ENCODE measurements at regions not wholly inside any gene's neighbourhood (a gene's known extent, or its start where the extent isn't known, plus 50 kb on each side); places are given as distances from the start of the nearest gene placed in this dataset.

GRCh38 chr13:70330697-70331361, 222.6 kb upstream of the KLHL1 start:
- H3K4me3 Mint-ChIP-seq: no peak overlapping the region
- H3K27ac Mint-ChIP-seq: no peak overlapping the region
- no peaks in the 10 kb centered on the region for H3K4me1 Mint-ChIP-seq
- DNase-seq: no peak
- CTCF ChIA-PET: no interaction called here
- POLR2A ChIA-PET: no interaction called here
- H3K36me3 Mint-ChIP-seq (ENCODE audit: low read depth): no peaks in the 10 kb centered on the region
- H3K27me3 Mint-ChIP-seq: no peaks in the 10 kb centered on the region
- no peaks in the 10 kb centered on the region for H3K9me3 Mint-ChIP-seq

- Mint-ChIP-seq H3K36me3 (ENCODE audit: low read depth) (no peaks in the 10 kb centered on the region), H3K9me3 (no peaks in the 10 kb centered on the region), H3K27me3 (no peaks in the 10 kb centered on the region), H3K4me1 (no peaks in the 10 kb centered on the region), H3K27ac (no peak overlapping the region), H3K4me3 (no peak overlapping the region)
- ChIA-PET CTCF (no interaction called here), POLR2A (no interaction called here)
- no peak for DNase-seq
Observed at GRCh38 chr13:70324519-70324918, 216.3 kb upstream of the KLHL1 start.

- no peak overlapping the region for H3K27ac Mint-ChIP-seq
- H3K36me3 Mint-ChIP-seq (ENCODE audit: low read depth): no peaks in the 10 kb centered on the region
- no peak overlapping the region for H3K4me3 Mint-ChIP-seq
- no peaks in the 10 kb centered on the region for H3K4me1 Mint-ChIP-seq
- no peaks in the 10 kb centered on the region for H3K27me3 Mint-ChIP-seq
- POLR2A ChIA-PET: no interaction called here
- CTCF ChIA-PET: no interaction called here
- no peak for DNase-seq
- H3K9me3 Mint-ChIP-seq: no peaks in the 10 kb centered on the region
Observed at GRCh38 chr13:70311191-70311590, 202.9 kb upstream of the KLHL1 start.

GRCh38 chr13:70310396-70311119, 202.3 kb upstream of the KLHL1 start:
- H3K9me3 Mint-ChIP-seq: no peaks in the 10 kb centered on the region
- ChIA-PET CTCF (no interaction called here), POLR2A (no interaction called here)
- H3K36me3 Mint-ChIP-seq (ENCODE audit: low read depth): no peaks in the 10 kb centered on the region
- no peaks in the 10 kb centered on the region for H3K4me1 Mint-ChIP-seq
- no peaks in the 10 kb centered on the region for H3K27me3 Mint-ChIP-seq
- no peak for DNase-seq
- H3K4me3 Mint-ChIP-seq: no peak overlapping the region
- no peak overlapping the region for H3K27ac Mint-ChIP-seq

GRCh38 chr13:70297189-70297616, 189.0 kb upstream of the KLHL1 start:
- ChIA-PET POLR2A (no interaction called here), CTCF (no interaction called here)
- no peak overlapping the region for H3K4me3 Mint-ChIP-seq
- H3K9me3 Mint-ChIP-seq: peaks cover 17% of the 10 kb centered on the region
- H3K4me1 Mint-ChIP-seq: no peaks in the 10 kb centered on the region
- no peaks in the 10 kb centered on the region for H3K36me3 Mint-ChIP-seq (ENCODE audit: low read depth)
- DNase-seq: no peak
- H3K27me3 Mint-ChIP-seq: no peaks in the 10 kb centered on the region
- H3K27ac Mint-ChIP-seq: no peak overlapping the region

- ChIA-PET POLR2A (no interaction called here), CTCF (no interaction called here)
- no peaks in the 10 kb centered on the region for H3K4me1 Mint-ChIP-seq
Observed at GRCh38 chr13:70284371-70284770, 176.1 kb upstream of the KLHL1 start.

GRCh38 chr13:70275841-70276240, 167.6 kb upstream of the KLHL1 start:
- Mint-ChIP-seq H3K36me3 (ENCODE audit: low read depth) (no peaks in the 10 kb centered on the region), H3K9me3 (peaks cover 1% of the 10 kb centered on the region), H3K4me3 (no peak overlapping the region), H3K27ac (no peak overlapping the region), H3K4me1 (no peaks in the 10 kb centered on the region), H3K27me3 (no peaks in the 10 kb centered on the region)
- no peak for DNase-seq
- ChIA-PET CTCF (no interaction called here), POLR2A (no interaction called here)

More at GRCh38 chr13:70284371-70284770, 176.1 kb upstream of the KLHL1 start:
- Mint-ChIP-seq H3K4me3 (no peak overlapping the region), H3K27me3 (no peaks in the 10 kb centered on the region), H3K9me3 (peaks cover 5% of the 10 kb centered on the region), H3K27ac (no peak overlapping the region), H3K36me3 (ENCODE audit: low read depth) (no peaks in the 10 kb centered on the region)
- no peak for DNase-seq

GRCh38 chr13:70255406-70255991, 147.2 kb upstream of the KLHL1 start:
- no peaks in the 10 kb centered on the region for H3K4me1 Mint-ChIP-seq
- peaks cover 6% of the 10 kb centered on the region for H3K9me3 Mint-ChIP-seq
- H3K4me3 Mint-ChIP-seq: no peak overlapping the region
- ChIA-PET CTCF (no interaction called here), POLR2A (no interaction called here)
- no peaks in the 10 kb centered on the region for H3K27me3 Mint-ChIP-seq
- no peak for DNase-seq
- no peak overlapping the region for H3K27ac Mint-ChIP-seq
- H3K36me3 Mint-ChIP-seq (ENCODE audit: low read depth): no peaks in the 10 kb centered on the region

- Mint-ChIP-seq H3K4me3 (no peak overlapping the region), H3K9me3 (peaks cover 10% of the 10 kb centered on the region), H3K27ac (no peak overlapping the region), H3K36me3 (ENCODE audit: low read depth) (no peaks in the 10 kb centered on the region), H3K27me3 (no peaks in the 10 kb centered on the region), H3K4me1 (no peaks in the 10 kb centered on the region)
- ChIA-PET CTCF (no interaction called here), POLR2A (no interaction called here)
- no peak for DNase-seq
Observed at GRCh38 chr13:70253834-70254233, 145.6 kb upstream of the KLHL1 start.

- H3K36me3 Mint-ChIP-seq (ENCODE audit: low read depth): no peaks in the 10 kb centered on the region
- POLR2A ChIA-PET: no interaction called here
- H3K4me3 Mint-ChIP-seq: no peak overlapping the region
- CTCF ChIA-PET: no interaction called here
- no peak for DNase-seq
- H3K9me3 Mint-ChIP-seq: peaks cover 11% of the 10 kb centered on the region
- no peak overlapping the region for H3K27ac Mint-ChIP-seq
- no peaks in the 10 kb centered on the region for H3K4me1 Mint-ChIP-seq
- no peaks in the 10 kb centered on the region for H3K27me3 Mint-ChIP-seq
Observed at GRCh38 chr13:70253411-70253810, 145.2 kb upstream of the KLHL1 start.

- no peaks in the 10 kb centered on the region for H3K27me3 Mint-ChIP-seq
- DNase-seq: no peak
- H3K27ac Mint-ChIP-seq: no peak overlapping the region
- no peak overlapping the region for H3K4me3 Mint-ChIP-seq
- H3K9me3 Mint-ChIP-seq: peaks cover 10% of the 10 kb centered on the region
- H3K36me3 Mint-ChIP-seq (ENCODE audit: low read depth): no peaks in the 10 kb centered on the region
- H3K4me1 Mint-ChIP-seq: no peaks in the 10 kb centered on the region
- ChIA-PET CTCF (interaction anchor here (0.7 kb wide), 1 partner anchor 11 kb away, joined by 3 read pairs; no protein-coding TSS in a partner anchor), POLR2A (no interaction called here)
Observed at GRCh38 chr13:70249332-70250064, 141.2 kb upstream of the KLHL1 start.

- no peaks in the 10 kb centered on the region for H3K4me1 Mint-ChIP-seq
- H3K4me3 Mint-ChIP-seq: no peak overlapping the region
- ChIA-PET CTCF (no interaction called here), POLR2A (no interaction called here)
- no peaks in the 10 kb centered on the region for H3K36me3 Mint-ChIP-seq (ENCODE audit: low read depth)
- DNase-seq: no peak
- no peak overlapping the region for H3K27ac Mint-ChIP-seq
- H3K9me3 Mint-ChIP-seq: peaks cover 2% of the 10 kb centered on the region
- no peaks in the 10 kb centered on the region for H3K27me3 Mint-ChIP-seq
Observed at GRCh38 chr13:70237131-70237530, 128.9 kb upstream of the KLHL1 start.

- no peak for DNase-seq
- H3K27ac Mint-ChIP-seq: no peak overlapping the region
- H3K4me1 Mint-ChIP-seq: no peaks in the 10 kb centered on the region
- H3K27me3 Mint-ChIP-seq: no peaks in the 10 kb centered on the region
- ChIA-PET POLR2A (no interaction called here), CTCF (no interaction called here)
- H3K4me3 Mint-ChIP-seq: no peak overlapping the region
- no peaks in the 10 kb centered on the region for H3K36me3 Mint-ChIP-seq (ENCODE audit: low read depth)
- H3K9me3 Mint-ChIP-seq: peaks cover 2% of the 10 kb centered on the region
Observed at GRCh38 chr13:70235565-70235964, 127.3 kb upstream of the KLHL1 start.

All from activated CD4-positive, alpha-beta T cell treated with anti-CD3 and anti-CD28 coated beads, Interleukin-2, amount 10 ng/mL, durations not matched to agents 7 days and 5 days (primary cell).